ENCODE measurements at regions not wholly inside any gene's neighbourhood (a gene's known extent, or its start where the extent isn't known, plus 50 kb on each side); places are given as distances from the start of the nearest gene placed in this dataset.

DNA sequence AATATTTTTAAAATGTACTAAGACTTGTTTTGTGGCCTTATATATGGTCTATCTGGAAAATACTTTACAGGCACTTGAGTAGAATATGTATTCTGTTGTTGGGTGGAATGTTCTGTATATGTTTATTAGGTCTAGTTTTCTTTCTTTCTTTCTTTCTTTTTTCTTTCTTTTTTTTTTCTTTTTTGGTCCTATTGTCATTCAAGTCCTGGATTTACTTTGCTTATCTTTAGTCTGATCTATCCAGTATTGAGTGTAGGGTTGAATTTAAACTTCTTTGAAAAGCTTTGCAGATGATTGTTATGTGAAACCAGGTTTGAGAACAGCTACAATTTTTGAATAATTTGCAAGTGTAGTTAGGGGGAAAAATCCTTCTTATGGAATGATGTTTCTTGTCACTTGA lies 67.1 kb upstream of the GRIK2 start:
- ATAC-seq (no peak), DNase-seq (no peak)
- Mint-ChIP-seq H3K27me3 (no peaks in the 10 kb centered on the region), H3K4me3 (no peak overlapping the region), H3K4me1 (no peaks in the 10 kb centered on the region), H3K36me3 (ENCODE audit: low read depth) (no peaks in the 10 kb centered on the region), H3K27ac (no peak overlapping the region), H3K9me3 (ENCODE audit: low read depth) (peaks cover 8% of the 10 kb centered on the region)
- CTCF ChIA-PET = interaction anchor here (0.5 kb wide), 1 partner anchor 317 kb away, joined by 4 read pairs; no protein-coding TSS in a partner anchor
- intact Hi-C loops (cut with DNase I, micrococcal nuclease) = no loop called here
- POLR2A ChIA-PET = no interaction called here

DNA sequence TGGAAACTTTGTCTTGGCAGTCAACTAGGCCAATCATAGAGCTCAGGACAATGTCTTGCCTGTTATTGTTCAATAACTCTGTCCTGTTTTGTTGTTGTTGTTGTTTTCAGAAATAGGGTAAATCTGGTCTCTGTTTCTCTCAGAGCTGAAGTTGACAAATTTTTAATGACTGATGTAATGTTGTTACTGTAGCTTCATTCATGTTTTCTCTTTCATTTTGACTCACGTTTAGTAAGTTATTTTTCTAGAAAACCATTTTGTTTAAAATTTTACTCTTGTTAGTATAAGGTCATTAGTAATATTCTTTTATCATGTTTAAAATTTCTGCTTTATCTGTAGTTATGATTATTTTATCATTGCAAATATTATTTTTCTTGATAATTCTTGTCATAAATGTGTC lies 51.6 kb upstream of the GRIK2 start:
- Mint-ChIP-seq H3K36me3 (ENCODE audit: low read depth) (no peaks in the 10 kb centered on the region), H3K27me3 (no peaks in the 10 kb centered on the region), H3K27ac (no peak overlapping the region), H3K9me3 (ENCODE audit: low read depth) (peaks cover 12% of the 10 kb centered on the region), H3K4me1 (no peaks in the 10 kb centered on the region), H3K4me3 (no peak overlapping the region)
- intact Hi-C loops (cut with DNase I, micrococcal nuclease) = no loop called here
- POLR2A ChIA-PET = no interaction called here
- CTCF ChIA-PET = interaction anchor here (1.3 kb wide), 1 partner anchor 10 kb away, joined by 3 read pairs; no protein-coding TSS in a partner anchor
- ATAC-seq (no peak), DNase-seq (no peak)
